ENCODE measurements at regions not wholly inside any gene's neighbourhood (a gene's known extent, or its start where the extent isn't known, plus 50 kb on each side); places are given as distances from the start of the nearest gene placed in this dataset.

- peaks cover 5% of the 10 kb centered on the region; the same call in 1 of the 2 replicates for H3K4me1 ChIP-seq (ENCODE audit: control insufficient read depth, insufficient read depth, low read length)
- no peaks in the 10 kb centered on the region for H3K9me3 ChIP-seq (ENCODE audit: control insufficient read depth, insufficient read depth, low read depth, low read length)
- no peak overlapping the region for H3K27ac ChIP-seq (ENCODE audit: low read depth, low read length)
- H3K36me3 ChIP-seq (ENCODE audit: control insufficient read depth, insufficient read depth, low read length): no peaks in the 10 kb centered on the region
- H3K9ac ChIP-seq (ENCODE audit: low read length): no peak overlapping the region
- peaks cover 4% of the 10 kb centered on the region; the same call in 1 of the 2 replicates for H3K27me3 ChIP-seq (ENCODE audit: control insufficient read depth, insufficient read depth, low read length)
- no peak overlapping the region for H3K4me3 ChIP-seq (ENCODE audit: low read depth, low read length)
These were observed 128.4 kb upstream of the SPACA7 start for GRCh38 chr13:112247471-112248405.

- no peak overlapping the region for H3K27ac ChIP-seq (ENCODE audit: low read depth, low read length)
- H3K4me1 ChIP-seq (ENCODE audit: control insufficient read depth, insufficient read depth, low read length): peaks cover 5% of the 10 kb centered on the region; the same call in 1 of the 2 replicates
- no peak overlapping the region for H3K9ac ChIP-seq (ENCODE audit: low read length)
- H3K27me3 ChIP-seq (ENCODE audit: control insufficient read depth, insufficient read depth, low read length): peaks cover 4% of the 10 kb centered on the region; the same call in 1 of the 2 replicates
- no peaks in the 10 kb centered on the region for H3K36me3 ChIP-seq (ENCODE audit: control insufficient read depth, insufficient read depth, low read length)
- no peak overlapping the region for H3K4me3 ChIP-seq (ENCODE audit: low read depth, low read length)
- no peaks in the 10 kb centered on the region for H3K9me3 ChIP-seq (ENCODE audit: control insufficient read depth, insufficient read depth, low read depth, low read length)
These were observed 127.8 kb upstream of the SPACA7 start for GRCh38 chr13:112248406-112248760.

GRCh38 chr13:112248862-112249592 lies 127.1 kb upstream of the SPACA7 start:
- H3K27me3 ChIP-seq (ENCODE audit: control insufficient read depth, insufficient read depth, low read length): peaks cover 4% of the 10 kb centered on the region; the same call in 1 of the 2 replicates

GRCh38 chr13:112249644-112250610 lies 126.2 kb upstream of the SPACA7 start:
- Histone ChIP-seq H3K9ac (ENCODE audit: low read length) (no peak overlapping the region), H3K27ac (ENCODE audit: low read depth, low read length) (no peak overlapping the region), H3K27me3 (ENCODE audit: control insufficient read depth, insufficient read depth, low read length) (peaks cover 4% of the 10 kb centered on the region; the same call in 1 of the 2 replicates), H3K4me1 (ENCODE audit: control insufficient read depth, insufficient read depth, low read length) (peaks cover 5% of the 10 kb centered on the region; the same call in 1 of the 2 replicates), H3K4me3 (ENCODE audit: low read depth, low read length) (no peak overlapping the region), H3K9me3 (ENCODE audit: control insufficient read depth, insufficient read depth, low read depth, low read length) (no peaks in the 10 kb centered on the region), H3K36me3 (ENCODE audit: control insufficient read depth, insufficient read depth, low read length) (no peaks in the 10 kb centered on the region)

More at GRCh38 chr13:112248862-112249592, 127.1 kb upstream of the SPACA7 start:
- Histone ChIP-seq H3K4me1 (ENCODE audit: control insufficient read depth, insufficient read depth, low read length) (peaks cover 5% of the 10 kb centered on the region; the same call in 1 of the 2 replicates), H3K9me3 (ENCODE audit: control insufficient read depth, insufficient read depth, low read depth, low read length) (no peaks in the 10 kb centered on the region), H3K9ac (ENCODE audit: low read length) (no peak overlapping the region), H3K4me3 (ENCODE audit: low read depth, low read length) (no peak overlapping the region), H3K27ac (ENCODE audit: low read depth, low read length) (no peak overlapping the region), H3K36me3 (ENCODE audit: control insufficient read depth, insufficient read depth, low read length) (no peaks in the 10 kb centered on the region)

- Histone ChIP-seq H3K9ac (ENCODE audit: low read length) (no peak overlapping the region), H3K36me3 (ENCODE audit: control insufficient read depth, insufficient read depth, low read length) (no peaks in the 10 kb centered on the region), H3K27me3 (ENCODE audit: control insufficient read depth, insufficient read depth, low read length) (peaks cover 4% of the 10 kb centered on the region; the same call in 1 of the 2 replicates), H3K4me1 (ENCODE audit: control insufficient read depth, insufficient read depth, low read length) (peaks cover 5% of the 10 kb centered on the region; the same call in 1 of the 2 replicates), H3K4me3 (ENCODE audit: low read depth, low read length) (no peak overlapping the region), H3K9me3 (ENCODE audit: control insufficient read depth, insufficient read depth, low read depth, low read length) (no peaks in the 10 kb centered on the region), H3K27ac (ENCODE audit: low read depth, low read length) (no peak overlapping the region)
These were observed 125.2 kb upstream of the SPACA7 start for GRCh38 chr13:112250788-112251445.

GRCh38 chr13:112251930-112252585 lies 124.1 kb upstream of the SPACA7 start:
- Histone ChIP-seq H3K4me3 (ENCODE audit: low read depth, low read length) (no peak overlapping the region), H3K4me1 (ENCODE audit: control insufficient read depth, insufficient read depth, low read length) (peaks cover 5% of the 10 kb centered on the region; the same call in 1 of the 2 replicates), H3K27ac (ENCODE audit: low read depth, low read length) (no peak overlapping the region), H3K9ac (ENCODE audit: low read length) (no peak overlapping the region), H3K27me3 (ENCODE audit: control insufficient read depth, insufficient read depth, low read length) (peaks cover 4% of the 10 kb centered on the region; the same call in 1 of the 2 replicates), H3K36me3 (ENCODE audit: control insufficient read depth, insufficient read depth, low read length) (no peaks in the 10 kb centered on the region), H3K9me3 (ENCODE audit: control insufficient read depth, insufficient read depth, low read depth, low read length) (no peaks in the 10 kb centered on the region)

DNA sequence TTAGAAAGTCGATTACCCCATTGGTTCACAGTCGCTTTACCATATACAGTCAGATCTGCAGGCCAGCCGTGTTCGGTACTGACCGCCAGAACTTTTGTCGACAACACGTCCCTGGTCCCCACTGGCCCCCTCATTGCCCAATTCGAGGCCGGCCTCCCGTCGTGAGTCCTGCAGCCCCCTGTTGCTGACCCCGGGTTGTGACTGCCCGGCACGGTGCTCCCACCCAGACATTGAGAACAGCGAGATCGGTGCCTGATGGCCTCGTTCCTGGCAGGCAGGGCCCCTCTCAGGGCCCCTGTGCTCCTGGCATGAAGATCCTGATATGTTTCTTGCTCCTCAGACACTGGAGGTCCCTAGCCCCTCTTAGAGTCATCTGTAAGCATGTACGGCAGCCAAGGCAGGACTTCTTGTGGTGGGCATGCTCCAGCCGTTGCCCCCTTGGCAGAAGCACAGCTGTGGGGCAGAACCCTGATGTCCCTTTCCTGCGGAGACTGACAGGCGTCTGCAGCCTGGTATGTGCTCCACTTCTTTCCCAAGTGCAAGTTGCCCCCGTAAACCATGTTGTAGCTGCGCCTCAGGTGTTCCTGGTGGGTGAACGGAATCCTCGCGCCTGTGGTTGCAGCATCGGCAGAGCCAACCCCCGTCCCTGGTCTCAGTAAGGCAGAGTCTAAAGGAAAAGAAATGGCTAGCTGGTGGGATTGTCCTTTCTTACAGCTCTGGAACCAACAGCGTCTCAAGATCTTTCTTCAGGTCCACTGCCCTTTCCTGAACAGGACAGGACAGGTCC lies 123.2 kb upstream of the SPACA7 start:
- H3K27me3 ChIP-seq (ENCODE audit: control insufficient read depth, insufficient read depth, low read length): peaks cover 4% of the 10 kb centered on the region; the same call in 1 of the 2 replicates
- no peak overlapping the region for H3K27ac ChIP-seq (ENCODE audit: low read depth, low read length)
- no peaks in the 10 kb centered on the region for H3K36me3 ChIP-seq (ENCODE audit: control insufficient read depth, insufficient read depth, low read length)
- H3K9ac ChIP-seq (ENCODE audit: low read length): no peak overlapping the region
- peaks cover 3% of the 10 kb centered on the region; the same call in 1 of the 2 replicates for H3K4me1 ChIP-seq (ENCODE audit: control insufficient read depth, insufficient read depth, low read length)
- no peaks in the 10 kb centered on the region for H3K9me3 ChIP-seq (ENCODE audit: control insufficient read depth, insufficient read depth, low read depth, low read length)
- H3K4me3 ChIP-seq (ENCODE audit: low read depth, low read length): no peak overlapping the region

DNA sequence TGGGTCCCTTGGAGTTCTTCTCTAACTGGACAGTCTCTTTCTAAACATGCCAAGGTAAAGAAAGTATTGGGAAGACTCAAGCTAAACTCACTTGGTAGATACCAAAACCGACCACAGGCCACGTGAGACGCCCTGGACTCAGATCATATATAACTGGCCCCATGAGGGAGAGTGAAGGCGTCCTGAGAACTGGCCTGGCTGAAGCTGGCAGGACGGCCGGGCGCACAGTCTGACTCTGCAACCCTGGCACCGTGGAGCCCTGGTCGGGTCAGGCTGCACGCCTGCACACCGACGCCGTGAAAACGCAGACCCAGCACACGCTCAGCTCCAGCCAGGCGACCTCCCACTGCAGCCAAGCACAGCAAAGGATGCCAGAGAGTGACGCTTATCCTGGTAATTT lies 122.5 kb upstream of the SPACA7 start:
- Histone ChIP-seq H3K4me3 (ENCODE audit: low read depth, low read length) (no peak overlapping the region), H3K27me3 (ENCODE audit: control insufficient read depth, insufficient read depth, low read length) (peaks cover 4% of the 10 kb centered on the region; the same call in 1 of the 2 replicates), H3K27ac (ENCODE audit: low read depth, low read length) (no peak overlapping the region), H3K9ac (ENCODE audit: low read length) (no peak overlapping the region), H3K9me3 (ENCODE audit: control insufficient read depth, insufficient read depth, low read depth, low read length) (no peaks in the 10 kb centered on the region), H3K4me1 (ENCODE audit: control insufficient read depth, insufficient read depth, low read length) (no peaks in the 10 kb centered on the region), H3K36me3 (ENCODE audit: control insufficient read depth, insufficient read depth, low read length) (no peaks in the 10 kb centered on the region)

GRCh38 chr13:112254061-112254818 lies 121.9 kb upstream of the SPACA7 start:
- no peaks in the 10 kb centered on the region for H3K36me3 ChIP-seq (ENCODE audit: control insufficient read depth, insufficient read depth, low read length)
- H3K9me3 ChIP-seq (ENCODE audit: control insufficient read depth, insufficient read depth, low read depth, low read length): no peaks in the 10 kb centered on the region
- no peaks in the 10 kb centered on the region for H3K4me1 ChIP-seq (ENCODE audit: control insufficient read depth, insufficient read depth, low read length)
- H3K4me3 ChIP-seq (ENCODE audit: low read depth, low read length): no peak overlapping the region
- no peak overlapping the region for H3K9ac ChIP-seq (ENCODE audit: low read length)
- peaks cover 4% of the 10 kb centered on the region; the same call in 1 of the 2 replicates for H3K27me3 ChIP-seq (ENCODE audit: control insufficient read depth, insufficient read depth, low read length)
- H3K27ac ChIP-seq (ENCODE audit: low read depth, low read length): no peak overlapping the region

Measured in HUES6 (cell line).